Stimulated activated memory B cell treated with anti-CD40 and anti-IgM and Interleukin-4, amounts not matched to agents 10 μg/mL and 1 μg/mL and 100 μg/mL, for 72 hours (primary cell): ENCODE measurements at regions not wholly inside any gene's neighbourhood (a gene's known extent, or its start where the extent isn't known, plus 50 kb on each side); places are given as distances from the start of the nearest gene placed in this dataset.

ENCODE experiments used
- ATAC-seq: fragments of 150-1000 bp; cut with Tn5 transposase; 2 replicates; pipeline ENCODE4 v1.10.0; 2021
- H3K27ac Mint-ChIP-seq: one replicate; pipeline ENCODE4 v1.8.0; 2022; ENCODE audit warnings: mild to moderate bottlenecking, mixed read lengths
- H3K27me3 Mint-ChIP-seq: one replicate; pipeline ENCODE4 v1.8.0; 2022; ENCODE audit warnings: mixed read lengths
- H3K36me3 Mint-ChIP-seq: one replicate; pipeline ENCODE4 v1.8.0; 2022; ENCODE audit warnings: mixed read lengths
- H3K4me1 Mint-ChIP-seq: one replicate; pipeline ENCODE4 v1.8.0; 2022; ENCODE audit warnings: mixed read lengths
- H3K4me3 Mint-ChIP-seq: one replicate; pipeline ENCODE4 v1.8.0; 2022; ENCODE audit warnings: mild to moderate bottlenecking, moderate library complexity, mixed read lengths
- H3K9me3 Mint-ChIP-seq: one replicate; pipeline ENCODE4 v1.8.0; 2022; ENCODE audit warnings: mixed read lengths

DNA sequence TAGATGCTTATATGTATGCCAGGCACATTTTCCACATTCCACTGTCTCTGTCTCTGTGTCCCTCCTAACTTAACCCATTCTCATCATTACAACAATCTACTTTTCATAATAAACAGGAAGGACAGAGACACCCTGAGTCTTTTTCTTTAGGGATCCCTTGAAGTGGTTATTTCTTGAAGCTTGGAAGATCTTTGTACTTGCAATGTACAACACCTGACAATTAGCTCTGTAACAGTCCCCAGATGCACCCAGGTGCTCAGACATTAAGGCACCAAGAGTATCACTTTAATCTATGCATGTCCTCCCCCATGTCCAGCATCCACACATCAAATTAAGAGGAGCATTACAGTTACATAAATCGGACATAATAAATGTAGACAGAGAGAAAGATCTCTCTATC is 309.6 kb upstream of the KCNH8 start:
- H3K27me3 Mint-ChIP-seq: peaks cover 8% of the 10 kb centered on the region
- H3K4me1 Mint-ChIP-seq: no peaks in the 10 kb centered on the region
- no peaks in the 10 kb centered on the region for H3K9me3 Mint-ChIP-seq
- no peak overlapping the region for H3K4me3 Mint-ChIP-seq
- H3K36me3 Mint-ChIP-seq: no peaks in the 10 kb centered on the region
- H3K27ac Mint-ChIP-seq: no peak overlapping the region
- no peak for ATAC-seq

DNA sequence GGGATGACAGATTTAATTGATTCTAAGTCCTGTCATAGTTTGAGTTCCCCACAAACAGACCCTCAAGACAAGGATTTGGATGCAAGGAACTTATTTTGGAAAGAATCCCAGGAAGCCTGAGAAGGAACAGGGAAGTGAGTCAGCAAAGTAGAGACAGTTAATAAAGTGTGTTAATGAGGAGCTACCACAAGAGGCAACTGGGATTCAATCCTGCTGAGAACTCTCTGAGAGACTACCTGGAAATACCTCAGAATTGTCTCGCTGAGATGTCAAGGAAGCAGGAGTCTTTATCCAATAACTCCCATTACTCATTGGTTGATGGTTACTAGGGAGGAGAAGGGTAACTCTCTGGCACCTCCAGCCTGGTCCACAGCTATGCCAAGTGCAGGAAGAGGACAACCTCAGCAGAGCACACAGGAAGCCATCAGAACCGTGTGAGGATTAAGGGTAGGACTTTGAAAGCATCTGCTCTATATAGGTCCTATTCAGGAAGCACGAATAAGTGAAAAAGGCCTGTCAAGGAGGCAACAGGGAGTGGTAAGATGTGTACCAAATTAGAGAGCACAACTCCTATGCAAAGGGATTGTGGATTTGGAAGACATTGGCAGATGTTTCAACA is 311.1 kb upstream of the KCNH8 start:
- ATAC-seq: peak; percentile 42

DNA sequence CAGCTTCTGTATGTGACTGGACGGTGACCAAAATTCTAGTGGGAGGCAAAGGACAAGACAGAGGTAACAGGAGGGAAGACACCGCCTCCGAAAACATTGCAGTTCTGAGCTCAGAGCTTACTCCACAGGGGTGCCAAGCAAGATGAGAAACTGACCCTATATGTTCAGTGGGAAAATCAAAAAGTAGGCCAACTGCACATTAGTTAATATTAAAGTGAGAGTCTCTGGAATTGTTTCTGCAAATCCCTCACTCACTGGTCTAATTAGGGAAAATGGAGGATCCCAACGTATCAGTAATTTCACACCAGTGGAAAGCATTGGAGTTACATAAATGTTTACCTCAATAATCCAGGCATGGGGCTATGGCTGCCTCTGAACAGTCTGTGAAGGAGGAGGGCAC is 313.3 kb upstream of the KCNH8 start:
- Mint-ChIP-seq H3K27ac (no peak overlapping the region), H3K27me3 (peaks cover 8% of the 10 kb centered on the region), H3K4me3 (no peak overlapping the region), H3K9me3 (no peaks in the 10 kb centered on the region), H3K36me3 (no peaks in the 10 kb centered on the region), H3K4me1 (no peaks in the 10 kb centered on the region)
- no peak for ATAC-seq

More for the DNA sequence above, 311.1 kb upstream of the KCNH8 start:
- Mint-ChIP-seq H3K36me3 (no peaks in the 10 kb centered on the region), H3K4me1 (no peaks in the 10 kb centered on the region), H3K9me3 (no peaks in the 10 kb centered on the region), H3K27me3 (peaks cover 8% of the 10 kb centered on the region), H3K27ac (no peak overlapping the region), H3K4me3 (no peak overlapping the region)

DNA sequence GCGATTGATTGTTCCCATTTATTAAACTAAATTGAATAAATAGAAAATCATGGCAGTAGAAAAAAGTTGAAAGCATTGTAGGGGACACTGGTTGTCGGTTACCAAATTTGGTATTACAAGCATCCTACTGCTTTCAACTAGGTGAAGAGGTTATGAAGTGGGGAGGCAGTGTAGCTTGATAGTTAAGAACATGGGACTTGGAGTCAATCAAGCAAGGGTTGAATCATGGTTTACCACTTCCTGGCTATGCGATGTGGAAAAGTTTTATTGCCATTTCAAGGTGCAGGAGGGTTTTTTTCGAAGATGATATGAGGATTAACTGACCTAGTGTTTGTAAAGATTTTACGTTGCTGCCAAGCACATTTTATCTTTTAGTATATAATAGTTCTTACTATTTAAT is 318.2 kb upstream of the KCNH8 start:
- no peaks in the 10 kb centered on the region for H3K27me3 Mint-ChIP-seq
- H3K36me3 Mint-ChIP-seq: no peaks in the 10 kb centered on the region
- no peaks in the 10 kb centered on the region for H3K4me1 Mint-ChIP-seq
- H3K9me3 Mint-ChIP-seq: no peaks in the 10 kb centered on the region
- H3K4me3 Mint-ChIP-seq: no peak overlapping the region
- no peak for ATAC-seq
- H3K27ac Mint-ChIP-seq: no peak overlapping the region

DNA sequence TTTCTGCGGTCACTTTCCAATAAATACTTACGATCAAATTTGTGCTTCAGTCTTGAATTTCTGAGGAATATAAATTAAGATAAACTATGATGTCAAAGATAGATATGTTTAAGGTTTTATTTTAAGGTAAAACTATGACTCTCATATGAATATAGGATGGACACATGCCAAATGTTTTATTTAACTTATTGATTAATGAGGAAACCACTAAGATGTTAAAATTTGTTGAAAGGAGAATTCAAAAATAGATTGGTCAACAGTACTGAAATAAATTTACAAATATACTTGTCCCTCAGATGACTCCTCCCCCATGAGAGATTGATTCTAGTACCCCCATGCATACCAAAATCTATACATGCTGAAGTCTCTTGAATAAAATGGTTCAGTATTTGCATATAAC is 319.7 kb upstream of the KCNH8 start:
- no peaks in the 10 kb centered on the region for H3K27me3 Mint-ChIP-seq
- no peaks in the 10 kb centered on the region for H3K9me3 Mint-ChIP-seq
- no peak for ATAC-seq
- H3K4me3 Mint-ChIP-seq: no peak overlapping the region
- no peak overlapping the region for H3K27ac Mint-ChIP-seq
- no peaks in the 10 kb centered on the region for H3K36me3 Mint-ChIP-seq
- no peaks in the 10 kb centered on the region for H3K4me1 Mint-ChIP-seq

DNA sequence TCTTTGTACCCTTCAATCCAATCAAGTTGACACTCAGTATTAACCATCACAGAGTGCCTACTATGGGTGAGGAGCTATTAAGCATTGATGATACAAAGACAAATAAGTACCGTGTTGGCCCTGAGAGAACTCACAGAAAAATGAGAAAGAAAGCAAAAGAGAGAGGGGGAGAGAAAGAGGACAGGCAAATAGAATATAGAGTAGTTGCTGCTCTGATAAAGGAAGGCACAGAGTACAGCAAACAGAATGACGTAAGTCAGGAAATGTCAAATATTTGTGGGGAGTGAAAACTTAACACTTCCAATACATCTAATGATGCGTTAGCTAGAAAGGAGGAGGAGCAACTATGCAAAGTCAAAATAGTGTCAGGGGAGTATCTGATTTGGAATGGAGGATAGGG is 320.6 kb upstream of the KCNH8 start:
- Mint-ChIP-seq H3K36me3 (no peaks in the 10 kb centered on the region), H3K4me1 (no peaks in the 10 kb centered on the region), H3K27ac (no peak overlapping the region), H3K27me3 (no peaks in the 10 kb centered on the region), H3K9me3 (no peaks in the 10 kb centered on the region), H3K4me3 (no peak overlapping the region)
- ATAC-seq: no peak

DNA sequence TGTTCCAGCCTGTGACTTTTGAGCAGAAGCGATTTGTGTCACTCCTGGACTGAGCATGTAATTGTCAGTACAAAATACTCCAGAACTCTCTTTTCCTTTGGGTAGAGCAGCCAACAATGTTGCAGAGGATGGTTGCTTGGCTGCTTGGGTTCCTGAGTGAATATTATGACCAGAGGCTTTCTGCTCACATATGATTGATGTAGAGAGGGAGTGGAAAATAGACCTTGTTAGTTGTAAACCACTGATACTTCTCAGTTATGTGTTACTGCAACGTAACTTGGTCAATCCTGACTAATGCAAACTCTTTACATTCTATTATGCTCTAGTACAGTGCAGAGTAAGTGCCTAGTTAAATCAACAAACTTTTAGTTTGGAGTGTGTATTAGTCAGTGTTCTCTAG is 322.6 kb upstream of the KCNH8 start:
- ATAC-seq: no peak

DNA sequence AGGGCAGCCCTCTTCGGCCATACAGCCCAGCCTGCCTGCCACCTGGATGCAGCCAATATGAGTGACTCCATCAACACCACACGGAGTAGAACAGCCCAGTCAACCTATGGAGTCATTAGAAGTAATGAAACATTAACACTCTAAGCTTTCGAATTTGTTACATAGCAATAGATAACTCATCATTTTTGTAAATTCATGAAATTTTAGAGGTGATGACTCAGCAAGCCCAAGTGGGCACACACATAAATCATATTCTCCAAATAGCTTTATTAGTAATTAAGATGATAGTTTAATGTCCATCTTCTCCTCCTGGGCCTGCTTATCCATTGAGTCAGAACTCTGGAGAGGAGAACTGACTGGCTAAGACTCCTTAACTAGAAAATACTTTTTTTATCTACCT is 335.0 kb upstream of the KCNH8 start:
- ATAC-seq: no peak
- H3K4me3 Mint-ChIP-seq: no peak overlapping the region
- H3K9me3 Mint-ChIP-seq: peaks cover 2% of the 10 kb centered on the region
- no peaks in the 10 kb centered on the region for H3K27me3 Mint-ChIP-seq
- H3K4me1 Mint-ChIP-seq: no peaks in the 10 kb centered on the region
- no peak overlapping the region for H3K27ac Mint-ChIP-seq
- H3K36me3 Mint-ChIP-seq: no peaks in the 10 kb centered on the region

More for the DNA sequence above, 322.6 kb upstream of the KCNH8 start:
- peaks cover 9% of the 10 kb centered on the region for H3K27me3 Mint-ChIP-seq
- H3K27ac Mint-ChIP-seq: no peak overlapping the region
- H3K4me1 Mint-ChIP-seq: no peaks in the 10 kb centered on the region
- H3K9me3 Mint-ChIP-seq: no peaks in the 10 kb centered on the region
- H3K36me3 Mint-ChIP-seq: no peaks in the 10 kb centered on the region
- no peak overlapping the region for H3K4me3 Mint-ChIP-seq

DNA sequence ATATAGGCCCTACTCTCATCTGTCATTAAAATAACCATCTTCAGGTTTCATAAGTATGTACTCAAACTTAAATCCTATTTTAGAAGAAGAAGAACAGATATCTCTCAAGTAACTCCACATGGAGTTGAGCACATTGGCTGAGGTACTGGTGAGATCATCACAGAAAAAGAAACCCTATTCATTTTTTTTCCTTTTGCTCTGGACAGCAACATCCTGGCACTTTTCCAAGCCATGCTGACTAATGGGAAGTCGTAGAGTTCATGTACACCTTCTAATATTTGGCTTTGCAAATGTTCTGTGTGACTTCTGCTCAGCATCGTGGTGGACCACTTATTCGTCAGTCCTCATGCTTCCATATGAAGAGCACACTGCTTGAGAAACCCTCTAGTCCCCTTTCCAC is 336.0 kb upstream of the KCNH8 start:
- Mint-ChIP-seq H3K4me1 (no peaks in the 10 kb centered on the region), H3K27me3 (no peaks in the 10 kb centered on the region), H3K4me3 (no peak overlapping the region), H3K27ac (no peak overlapping the region), H3K36me3 (no peaks in the 10 kb centered on the region), H3K9me3 (peaks cover 2% of the 10 kb centered on the region)
- ATAC-seq: no peak

DNA sequence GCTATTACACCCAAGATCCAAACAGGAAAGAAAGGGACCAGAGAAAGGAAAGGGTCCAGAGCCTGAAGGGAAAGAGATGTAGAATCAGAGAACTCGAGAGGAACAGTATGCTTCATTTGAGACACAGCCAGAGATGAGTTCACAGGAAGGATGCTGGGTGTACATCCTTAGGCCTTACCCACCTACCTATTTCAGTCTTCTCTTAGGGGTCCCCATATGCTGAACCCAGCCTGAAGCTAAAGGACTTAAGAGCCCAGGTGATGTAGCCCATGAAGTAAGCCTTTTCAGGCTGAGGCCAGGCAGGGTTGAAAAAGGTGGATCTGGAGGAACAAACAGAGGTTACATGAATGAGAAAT is 338.0 kb upstream of the KCNH8 start:
- Mint-ChIP-seq H3K9me3 (peaks cover 2% of the 10 kb centered on the region), H3K27ac (no peak overlapping the region), H3K36me3 (no peaks in the 10 kb centered on the region), H3K27me3 (no peaks in the 10 kb centered on the region), H3K4me3 (no peak overlapping the region), H3K4me1 (no peaks in the 10 kb centered on the region)
- peak; percentile 18 for ATAC-seq

DNA sequence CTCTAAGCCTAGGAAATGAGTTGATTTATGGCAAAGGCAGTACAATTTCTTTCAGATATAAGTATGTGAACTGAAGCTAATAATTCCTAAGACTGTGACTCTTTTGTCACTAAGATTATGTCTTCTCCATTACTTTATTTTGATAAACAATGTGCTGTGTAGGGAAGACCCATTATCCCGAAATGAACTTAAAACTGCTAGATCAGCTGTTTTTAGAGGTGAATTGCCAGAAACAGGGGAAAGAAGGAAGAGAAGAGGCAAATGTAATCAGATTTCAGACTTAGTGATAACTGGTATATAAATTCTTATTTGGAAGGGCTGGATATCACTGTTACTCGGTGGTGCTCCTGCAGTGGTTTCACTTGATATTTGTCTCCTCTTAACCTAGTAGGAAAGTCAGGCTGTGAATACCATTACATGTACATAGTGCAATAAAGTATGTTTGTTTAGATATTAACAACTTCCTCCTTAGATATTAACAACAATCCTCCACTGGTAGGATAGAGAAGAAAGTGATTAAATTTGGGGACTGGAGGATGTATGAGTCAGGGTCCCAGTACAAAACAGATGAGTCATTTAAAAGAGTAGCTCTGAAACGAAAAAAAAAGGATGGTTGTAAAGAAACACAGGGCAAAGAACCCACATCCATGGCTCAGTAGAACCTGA is 338.5 kb upstream of the KCNH8 start:
- Mint-ChIP-seq H3K27ac (no peak overlapping the region), H3K4me3 (no peak overlapping the region), H3K36me3 (no peaks in the 10 kb centered on the region), H3K9me3 (peaks cover 2% of the 10 kb centered on the region), H3K4me1 (no peaks in the 10 kb centered on the region), H3K27me3 (no peaks in the 10 kb centered on the region)
- ATAC-seq: no peak

DNA sequence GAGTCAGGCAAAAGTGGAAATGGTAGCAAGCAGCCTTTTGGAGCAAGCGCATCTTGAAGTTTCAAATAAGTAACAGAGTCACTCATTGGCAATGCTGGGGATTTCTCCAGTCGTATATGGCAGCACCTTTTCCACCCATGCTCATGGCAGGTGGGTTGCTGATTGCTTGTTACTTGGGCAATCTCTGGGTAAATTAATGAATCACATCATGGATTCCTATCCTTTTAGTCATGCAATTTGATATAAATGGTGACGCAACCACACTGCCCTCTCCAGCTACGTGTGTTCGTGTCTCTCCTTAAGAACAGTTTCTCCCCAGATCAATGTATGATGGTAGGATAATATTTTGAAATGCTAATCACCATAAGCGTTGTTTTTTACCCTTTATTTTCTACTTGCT is 339.9 kb upstream of the KCNH8 start:
- no peaks in the 10 kb centered on the region for H3K9me3 Mint-ChIP-seq
- no peak overlapping the region for H3K4me3 Mint-ChIP-seq
- no peaks in the 10 kb centered on the region for H3K27me3 Mint-ChIP-seq
- no peak for ATAC-seq
- no peak overlapping the region for H3K27ac Mint-ChIP-seq
- no peaks in the 10 kb centered on the region for H3K36me3 Mint-ChIP-seq
- H3K4me1 Mint-ChIP-seq: no peaks in the 10 kb centered on the region

DNA sequence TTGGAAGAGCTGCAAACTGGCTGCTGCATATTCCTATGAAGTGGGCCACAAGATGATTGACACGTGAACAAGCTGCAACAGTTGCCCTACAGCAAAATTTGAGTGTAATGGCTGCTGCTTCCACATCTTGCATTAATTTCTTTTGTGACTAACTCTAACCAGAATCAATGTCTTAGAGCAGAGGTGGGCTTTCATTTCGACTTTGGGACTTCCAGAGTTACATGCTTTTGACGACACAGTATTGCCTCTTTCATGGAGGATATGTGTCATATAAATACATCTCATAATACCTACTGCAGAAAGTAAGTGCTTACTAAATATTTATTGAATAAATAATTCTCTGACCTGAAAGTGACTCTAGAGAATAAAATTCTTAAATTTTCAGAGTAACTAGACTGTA is 340.7 kb upstream of the KCNH8 start:
- Mint-ChIP-seq H3K4me1 (no peaks in the 10 kb centered on the region), H3K9me3 (no peaks in the 10 kb centered on the region), H3K4me3 (no peak overlapping the region), H3K36me3 (no peaks in the 10 kb centered on the region), H3K27ac (no peak overlapping the region), H3K27me3 (no peaks in the 10 kb centered on the region)
- ATAC-seq: no peak

DNA sequence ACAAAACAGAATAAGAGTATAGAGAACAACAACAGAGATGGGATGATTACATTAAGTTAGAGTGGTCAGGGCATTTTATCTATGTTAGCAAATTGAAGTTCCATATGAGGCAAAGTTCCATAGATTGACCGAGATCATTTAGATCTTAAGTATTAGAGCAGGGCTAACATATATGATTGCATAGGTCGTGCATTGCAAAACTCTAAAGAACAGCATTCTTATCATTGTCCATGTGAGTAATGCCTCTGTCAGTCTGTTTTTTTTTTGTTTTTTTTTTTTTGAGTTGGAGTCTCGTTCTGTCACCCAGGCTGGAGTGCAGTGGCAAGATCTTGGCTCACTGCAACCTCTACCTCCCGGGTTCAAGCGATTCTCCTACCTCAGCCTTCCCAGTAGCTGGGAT is 341.7 kb upstream of the KCNH8 start:
- Mint-ChIP-seq H3K36me3 (no peaks in the 10 kb centered on the region), H3K9me3 (no peaks in the 10 kb centered on the region), H3K27ac (no peak overlapping the region), H3K27me3 (no peaks in the 10 kb centered on the region), H3K4me1 (no peaks in the 10 kb centered on the region), H3K4me3 (no peak overlapping the region)
- no peak for ATAC-seq

DNA sequence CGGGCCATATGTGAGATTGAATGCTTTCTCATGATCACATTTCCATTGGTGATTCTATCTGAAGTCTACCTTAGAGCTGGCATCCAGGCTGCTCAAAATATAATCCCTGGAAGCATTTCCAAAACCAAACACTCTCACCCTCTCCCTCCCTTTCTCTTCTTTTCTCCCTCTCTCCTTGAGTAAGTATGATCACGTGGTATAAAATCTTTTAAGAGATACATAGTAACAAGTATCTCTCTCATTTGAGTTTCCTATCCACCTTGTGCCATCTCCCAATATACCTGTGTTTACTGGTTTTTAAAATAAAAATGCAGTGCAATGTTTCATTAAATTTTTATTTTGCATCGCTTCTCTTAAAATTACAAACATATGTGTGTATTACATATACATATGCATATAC is 350.9 kb upstream of the KCNH8 start:
- Mint-ChIP-seq H3K27me3 (no peaks in the 10 kb centered on the region), H3K36me3 (no peaks in the 10 kb centered on the region), H3K9me3 (no peaks in the 10 kb centered on the region), H3K4me3 (no peak overlapping the region), H3K27ac (no peak overlapping the region), H3K4me1 (no peaks in the 10 kb centered on the region)
- ATAC-seq: no peak

DNA sequence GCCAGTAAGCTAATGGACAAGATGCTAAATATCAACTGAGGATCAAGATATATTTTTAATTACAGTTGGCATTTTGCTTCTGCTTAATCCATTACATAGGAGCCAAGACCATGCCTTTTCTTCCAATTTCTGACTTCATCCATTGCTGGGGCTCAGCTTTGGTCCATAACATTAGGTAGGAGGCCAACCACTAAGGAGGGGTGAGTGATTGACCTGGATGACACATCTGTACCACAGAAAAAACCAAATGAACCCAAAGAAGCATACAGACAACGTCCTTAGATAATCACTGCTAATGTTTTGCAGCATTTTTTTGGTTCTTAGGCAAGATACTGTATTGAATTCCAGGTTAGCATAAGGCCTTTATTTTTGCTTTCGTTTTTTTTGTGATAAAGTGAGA is 353.2 kb upstream of the KCNH8 start:
- ATAC-seq: no peak
- Mint-ChIP-seq H3K9me3 (no peaks in the 10 kb centered on the region), H3K4me1 (no peaks in the 10 kb centered on the region), H3K36me3 (no peaks in the 10 kb centered on the region), H3K27me3 (peaks cover 8% of the 10 kb centered on the region), H3K4me3 (no peak overlapping the region), H3K27ac (no peak overlapping the region)
